Thymus (tissue), 11 donors: ENCODE measurements at regions not wholly inside any gene's neighbourhood (a gene's known extent, or its start where the extent isn't known, plus 50 kb on each side); places are given as distances from the start of the nearest gene placed in this dataset.
"Not testable (repeated sequence)": the region's sequence is repeated elsewhere in the genome, so short reads cannot be mapped to it uniquely, and the experiment has no call there.

Experiments
- DNase-seq, 9 donors: peaks; one replicate each; pipeline ENCODE4 v3.0.0-alpha.2; 2013; ENCODE audit warnings: low spot score in 9 of 9, low read depth in 6 of 9, missing footprints in 1 of 9
- H3K27ac ChIP-seq, 2 donors: one replicate each; pipeline ENCODE4 v1.5.1; 2013; ENCODE audit warnings: control low read depth in 1 of 2, low read depth in 1 of 2, low read length in 1 of 2, mild to moderate bottlenecking in 1 of 2, moderate library complexity in 1 of 2
- H3K27me3 ChIP-seq, 2 donors: one replicate each; pipeline ENCODE4 v1.5.1; 2013; ENCODE audit warnings: low read length in 1 of 2; ENCODE audit not compliant: control insufficient read depth in 2 of 2, insufficient read depth in 1 of 2
- H3K36me3 ChIP-seq, 2 donors: one replicate each; pipeline ENCODE4 v1.5.1; 2013; ENCODE audit warnings: low read length in 1 of 2, mild to moderate bottlenecking in 1 of 2, moderate library complexity in 1 of 2; ENCODE audit not compliant: control insufficient read depth in 2 of 2, insufficient read depth in 2 of 2
- H3K4me1 ChIP-seq, 2 donors: one replicate each; pipeline ENCODE4 v1.5.1; 2013; ENCODE audit warnings: low read length in 2 of 2; ENCODE audit not compliant: control insufficient read depth in 2 of 2, insufficient read depth in 2 of 2
- H3K4me3 ChIP-seq, 2 donors: one replicate each; pipeline ENCODE4 v1.5.1; 2013; ENCODE audit warnings: low read length in 2 of 2, control low read depth in 1 of 2, mild to moderate bottlenecking in 1 of 2
- H3K9me3 ChIP-seq, 2 donors: one replicate each; pipeline ENCODE4 v1.5.1; 2013; ENCODE audit warnings: low read length in 1 of 2, mild to moderate bottlenecking in 1 of 2; ENCODE audit not compliant: control insufficient read depth in 2 of 2, insufficient read depth in 1 of 2
- WGBS: extraction: QIAGEN DNeasy Blood & Tissue Kit; methylation state at CpG from one replicate; pipeline ENCODE4 v1.1.7; 2013; 5-methylcytosine and 5-hydroxymethylcytosine counted together
- donor health status: healthy.

GRCh38 chr5:1588071-1588694 lies 64.4 kb upstream of the LPCAT1 start:
- H3K4me3 ChIP-seq, H3K9me3 ChIP-seq, H3K4me1 ChIP-seq, DNase-seq, H3K27ac ChIP-seq, H3K27me3 ChIP-seq: not testable (repeated sequence)
- WGBS: 98% methylated on average over 17 of the region's 17 CpGs
- H3K36me3 ChIP-seq: peaks cover 6 to 18% of the 10 kb centered on the region in 2 donors

GRCh38 chr5:1583081-1583875 lies 59.5 kb upstream of the LPCAT1 start:
- 96% methylated on average over 15 of the region's 15 CpGs for WGBS
- H3K36me3 ChIP-seq: peaks cover 6 to 16% of the 10 kb centered on the region in 2 donors
- H3K27me3 ChIP-seq, H3K4me3 ChIP-seq, H3K9me3 ChIP-seq, H3K27ac ChIP-seq, DNase-seq, H3K4me1 ChIP-seq: not testable (repeated sequence)

- H3K9me3 ChIP-seq, H3K27me3 ChIP-seq, H3K36me3 ChIP-seq, H3K4me1 ChIP-seq, H3K4me3 ChIP-seq, H3K27ac ChIP-seq, DNase-seq: not testable (repeated sequence)
- WGBS: 96% methylated on average over 5 of the region's 5 CpGs
Observed at GRCh38 chr5:1579389-1579788, 55.6 kb upstream of the LPCAT1 start.

GRCh38 chr5:1576851-1577250 lies 53.1 kb upstream of the LPCAT1 start:
- H3K27me3 ChIP-seq, H3K4me3 ChIP-seq, DNase-seq, H3K4me1 ChIP-seq, H3K9me3 ChIP-seq, H3K27ac ChIP-seq: not testable (repeated sequence)
- WGBS: 98% methylated on average over 7 of the region's 7 CpGs
- peaks cover 3 to 21% of the 10 kb centered on the region in 2 donors for H3K36me3 ChIP-seq

GRCh38 chr5:1575991-1576714 lies 52.4 kb upstream of the LPCAT1 start:
- 97% methylated on average over 23 of the region's 25 CpGs for WGBS
- not testable (repeated sequence) for H3K27ac ChIP-seq, H3K4me3 ChIP-seq, H3K27me3 ChIP-seq, H3K9me3 ChIP-seq, DNase-seq, H3K4me1 ChIP-seq
- H3K36me3 ChIP-seq: peaks cover 3 to 25% of the 10 kb centered on the region in 2 donors

- not testable (repeated sequence) for DNase-seq, H3K27me3 ChIP-seq, H3K4me3 ChIP-seq, H3K9me3 ChIP-seq, H3K27ac ChIP-seq, H3K4me1 ChIP-seq
- peaks cover 3 to 27% of the 10 kb centered on the region in 2 donors for H3K36me3 ChIP-seq
- WGBS: 86% methylated on average over 5 of the region's 5 CpGs
Observed at GRCh38 chr5:1575491-1575890, 51.7 kb upstream of the LPCAT1 start.

- peaks cover 0 to 10% of the 10 kb centered on the region in 2 donors for H3K9me3 ChIP-seq
- not testable (repeated sequence) for H3K27me3 ChIP-seq, H3K4me3 ChIP-seq, H3K27ac ChIP-seq, DNase-seq, H3K4me1 ChIP-seq
- peaks cover 0 to 27% of the 10 kb centered on the region in 2 donors for H3K36me3 ChIP-seq
- WGBS: 88% methylated on average over 8 of the region's 9 CpGs
Observed at GRCh38 chr5:1574023-1574318, 50.2 kb upstream of the LPCAT1 start.

- H3K36me3 ChIP-seq: peaks cover 0 to 27% of the 10 kb centered on the region in 2 donors
- H3K27ac ChIP-seq: not testable (repeated sequence)
Observed at GRCh38 chr5:1573217-1574022, 49.7 kb upstream of the LPCAT1 start.

More at GRCh38 chr5:1573217-1574022, 49.7 kb upstream of the LPCAT1 start:
- not testable (repeated sequence) for DNase-seq, H3K4me3 ChIP-seq, H3K27me3 ChIP-seq, H3K4me1 ChIP-seq
- peaks cover 0 to 10% of the 10 kb centered on the region in 2 donors for H3K9me3 ChIP-seq
- 95% methylated on average over 15 of the region's 15 CpGs for WGBS
